HG03354 (cell line): ENCODE measurements at regions not wholly inside any gene's neighbourhood (a gene's known extent, or its start where the extent isn't known, plus 50 kb on each side); places are given as distances from the start of the nearest gene placed in this dataset.
"Not testable (repeated sequence)": the region's sequence is repeated elsewhere in the genome, so short reads cannot be mapped to it uniquely, and the experiment has no call there.

Experiments
- ATAC-seq: cut with Tn5 transposase; IDR thresholded peaks from one replicate; pipeline ENCODE4 v1.9.1; 2021; ENCODE audit warnings: mild to moderate bottlenecking; ENCODE audit not compliant: unreplicated experiment, poor library complexity, severe bottlenecking

DNA sequence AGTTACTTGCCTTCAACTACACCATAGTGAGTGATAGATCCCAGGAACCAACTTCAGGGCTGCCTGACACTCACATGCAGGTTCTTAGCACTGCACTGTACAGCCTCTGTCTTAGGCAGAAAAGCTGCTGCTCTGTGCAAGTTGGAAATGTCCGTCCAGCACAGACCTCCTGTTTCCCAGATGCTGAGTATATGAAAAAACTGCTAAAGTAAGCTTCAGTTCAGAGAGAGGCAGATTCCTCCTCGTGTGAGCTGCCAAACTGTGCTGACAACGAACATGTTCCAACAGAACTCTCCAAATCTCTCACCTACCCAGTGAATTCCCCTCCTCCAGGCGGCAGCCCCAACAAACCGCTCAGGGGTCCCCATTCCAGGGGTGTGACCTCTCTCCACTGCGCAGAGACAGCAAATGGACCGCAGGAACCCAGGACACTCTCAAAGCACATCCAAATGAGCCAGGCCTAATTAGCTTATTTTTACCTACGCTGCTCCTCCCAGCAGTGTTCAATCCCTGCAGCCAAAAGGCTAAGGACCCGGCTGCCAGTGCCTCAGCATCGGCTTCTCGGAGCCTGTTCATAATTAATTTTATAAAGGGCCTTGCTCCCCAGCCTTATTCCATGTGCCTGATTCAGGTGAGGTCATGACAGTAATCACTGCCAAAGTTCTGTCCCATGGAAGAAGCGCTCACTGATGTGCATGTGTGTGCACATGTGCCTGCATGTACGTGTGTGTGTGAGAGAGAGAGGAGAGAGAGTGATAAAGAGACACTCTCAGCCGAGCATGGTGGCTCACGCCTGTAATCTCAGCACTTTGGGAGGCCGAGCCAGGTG lies 159.5 kb upstream of the AUTS2 start:
- ATAC-seq = no peak

DNA sequence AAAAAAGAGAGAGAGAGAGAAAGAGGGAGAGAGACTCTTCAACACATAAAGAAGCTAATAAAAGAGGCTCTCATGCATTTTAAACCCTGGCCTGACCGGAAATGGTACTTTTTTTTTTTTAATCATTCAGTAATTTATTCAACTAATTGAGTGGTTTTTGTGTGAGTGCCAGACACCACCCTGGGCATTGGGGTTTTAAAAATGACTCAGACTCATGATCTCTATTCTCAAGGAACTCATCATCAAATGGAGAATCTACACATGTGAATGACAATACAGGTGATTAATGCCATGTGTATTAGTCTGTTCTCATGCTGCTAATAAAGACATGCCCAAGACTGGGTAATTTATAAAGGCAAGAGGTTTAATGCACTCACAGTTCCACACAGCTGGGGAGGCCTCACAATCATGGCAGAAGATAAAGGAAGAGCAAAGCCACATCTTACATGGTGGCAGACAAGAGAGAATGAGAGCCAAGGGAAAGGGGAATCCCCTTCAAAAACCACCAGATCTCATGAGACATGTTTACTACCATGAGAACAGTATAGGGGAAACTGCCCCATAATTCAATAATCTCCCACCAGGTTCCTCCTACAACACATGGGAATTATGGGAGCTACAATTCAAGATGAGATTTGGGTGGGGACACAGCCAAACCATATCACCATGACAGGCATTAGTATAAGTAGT lies 158.5 kb upstream of the AUTS2 start:
- no peak for ATAC-seq

DNA sequence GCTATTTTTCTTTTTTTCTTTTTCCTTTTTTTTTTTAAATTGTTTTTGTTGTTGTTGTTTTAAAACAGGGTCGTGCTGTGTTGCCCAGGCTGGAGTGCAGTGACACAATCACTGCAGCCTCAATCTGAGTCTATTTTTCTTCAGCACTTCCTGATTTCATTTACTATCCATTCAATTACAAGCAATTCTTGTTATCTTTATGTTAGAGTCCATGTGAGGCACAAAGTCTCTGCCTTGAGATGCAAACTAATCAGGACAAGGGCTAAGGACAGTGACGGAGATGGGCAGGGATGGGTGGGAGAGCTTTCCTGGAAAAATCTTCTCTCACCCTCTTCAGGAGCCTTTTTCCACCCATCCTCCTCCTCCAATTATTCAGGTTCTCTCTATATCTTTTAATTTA lies 157.3 kb upstream of the AUTS2 start:
- no peak for ATAC-seq

DNA sequence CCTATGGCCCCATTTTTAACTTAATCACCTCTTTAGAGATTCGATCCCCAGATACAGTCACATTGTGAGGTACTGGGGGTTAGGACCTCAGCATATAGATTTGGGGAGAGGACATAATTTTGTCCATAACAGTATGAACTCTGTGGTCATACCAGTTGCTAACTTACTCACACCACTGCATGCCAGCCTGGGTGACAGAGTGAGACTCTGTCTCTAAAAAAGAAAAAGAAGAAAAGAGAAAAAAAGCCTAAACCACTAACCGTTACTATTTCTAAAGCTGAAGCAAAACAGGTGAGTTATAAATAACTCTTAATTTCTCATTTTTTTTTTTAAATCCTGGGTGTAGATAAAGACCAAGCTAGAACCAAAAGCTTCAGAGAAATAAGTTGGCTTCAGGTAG lies 155.1 kb upstream of the AUTS2 start:
- ATAC-seq = no peak

DNA sequence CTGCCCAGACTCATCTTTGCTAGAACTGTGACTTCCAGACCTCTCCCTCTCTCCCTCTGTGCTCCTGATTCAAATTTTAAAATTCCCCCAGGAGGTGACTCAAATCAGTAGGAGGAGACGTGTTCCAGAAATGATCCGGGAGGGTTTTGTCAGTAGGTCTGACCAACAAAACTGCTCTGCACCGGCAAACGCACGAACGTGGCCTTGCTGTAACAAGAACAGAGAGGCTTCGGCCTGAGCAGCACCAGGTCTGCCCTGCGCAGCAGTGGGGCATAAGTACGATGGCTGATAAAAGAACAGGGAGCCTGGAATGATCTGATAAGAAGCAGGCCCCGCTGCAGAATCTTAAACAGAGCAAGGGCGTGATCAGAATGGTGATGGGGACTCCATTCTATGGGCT lies 152.7 kb upstream of the AUTS2 start:
- ATAC-seq = no peak

DNA sequence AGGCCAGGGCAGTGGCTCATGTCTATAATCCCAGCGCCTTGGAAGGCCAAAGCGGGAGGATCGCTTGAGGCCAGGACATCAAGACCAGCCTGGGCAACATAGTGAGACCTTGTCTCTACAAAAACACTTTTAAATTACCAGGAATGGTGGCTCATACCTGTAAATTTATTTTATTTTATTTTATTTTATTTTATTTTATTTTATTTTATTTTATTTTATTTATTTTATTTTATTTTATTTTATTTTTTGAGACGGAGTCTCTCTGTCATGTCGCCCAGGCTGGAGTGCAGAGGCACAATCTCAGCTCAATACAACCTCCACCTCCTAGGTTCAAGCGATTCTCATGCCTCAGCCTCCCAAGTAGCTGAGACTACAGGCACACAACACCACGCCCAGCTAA lies 152.1 kb upstream of the AUTS2 start:
- not testable (repeated sequence) for ATAC-seq

DNA sequence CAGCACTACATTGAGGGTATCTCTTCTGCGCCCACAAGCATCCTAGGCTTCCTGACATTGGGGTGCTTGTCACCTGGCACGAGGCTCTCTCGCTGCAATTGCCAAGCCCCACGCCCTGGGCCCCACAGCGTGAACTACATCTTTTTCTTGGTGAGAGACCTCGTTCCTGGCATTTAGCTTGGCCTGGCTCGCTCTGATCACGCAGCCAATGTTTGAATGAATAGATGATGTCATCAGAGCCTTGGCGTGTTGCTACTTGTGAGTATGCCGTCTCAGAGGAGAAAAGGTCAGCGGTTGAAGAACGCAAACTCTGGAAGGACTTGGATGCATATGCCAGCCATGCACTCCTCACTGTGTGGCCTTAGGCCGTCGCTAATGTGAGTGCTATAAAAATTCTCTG lies 150.2 kb upstream of the AUTS2 start:
- no peak for ATAC-seq

DNA sequence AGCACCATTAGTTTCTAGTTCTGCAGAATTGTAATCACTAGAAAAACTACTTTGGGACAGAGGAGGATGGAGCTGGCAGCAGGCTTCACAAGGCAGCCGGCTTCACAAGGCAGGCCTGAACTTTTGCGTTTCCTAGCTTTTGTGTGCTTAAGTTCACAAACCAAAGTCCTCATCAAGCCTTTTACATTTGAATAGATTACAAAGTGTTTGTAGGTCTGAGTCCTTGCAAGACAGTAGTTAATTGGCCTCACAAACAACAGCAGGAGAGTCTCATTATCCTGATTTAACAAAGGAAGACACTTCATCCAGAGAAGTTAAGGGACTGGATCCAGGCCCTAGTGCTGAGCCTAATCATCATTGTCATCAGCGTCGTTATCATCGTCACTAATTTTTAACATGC lies 147.8 kb upstream of the AUTS2 start:
- ATAC-seq = no peak

DNA sequence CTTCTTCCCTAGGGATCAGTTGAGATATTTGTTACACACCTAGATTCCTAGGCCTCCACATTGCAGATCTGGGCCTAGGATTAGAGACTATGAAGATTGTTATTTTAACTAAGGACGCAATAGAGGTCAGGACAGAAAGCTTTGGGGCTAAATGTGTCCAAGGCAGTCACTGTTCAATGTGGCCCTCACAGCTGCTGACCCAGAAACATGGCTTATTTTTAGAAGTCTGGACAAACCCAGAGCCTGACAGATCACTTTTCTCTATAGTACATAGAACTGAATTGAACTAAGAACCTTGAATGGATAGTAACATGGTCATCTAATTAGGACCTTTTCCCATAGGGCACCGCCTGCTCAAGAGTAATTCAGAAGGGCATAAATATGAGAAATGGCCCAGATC lies 146.6 kb upstream of the AUTS2 start:
- no peak for ATAC-seq

DNA sequence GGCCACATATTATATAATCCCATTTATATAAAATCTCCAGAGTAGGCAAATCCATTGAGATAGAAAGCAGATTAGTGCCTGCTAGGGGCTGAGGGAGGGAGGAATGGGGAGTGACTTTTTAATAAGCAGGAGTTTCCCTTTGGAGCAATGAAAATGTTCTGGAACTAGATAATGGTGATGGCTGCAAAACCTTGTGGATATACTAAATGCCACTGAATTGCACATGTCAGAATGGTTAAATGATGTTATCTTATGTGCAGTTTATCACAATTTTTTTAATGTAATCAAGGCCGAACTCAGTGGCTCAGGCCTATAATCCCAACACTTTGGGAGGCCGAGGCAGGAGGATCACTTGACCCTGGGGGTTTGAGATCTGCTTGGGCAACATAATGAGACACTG lies 145.5 kb upstream of the AUTS2 start:
- ATAC-seq = no peak

DNA sequence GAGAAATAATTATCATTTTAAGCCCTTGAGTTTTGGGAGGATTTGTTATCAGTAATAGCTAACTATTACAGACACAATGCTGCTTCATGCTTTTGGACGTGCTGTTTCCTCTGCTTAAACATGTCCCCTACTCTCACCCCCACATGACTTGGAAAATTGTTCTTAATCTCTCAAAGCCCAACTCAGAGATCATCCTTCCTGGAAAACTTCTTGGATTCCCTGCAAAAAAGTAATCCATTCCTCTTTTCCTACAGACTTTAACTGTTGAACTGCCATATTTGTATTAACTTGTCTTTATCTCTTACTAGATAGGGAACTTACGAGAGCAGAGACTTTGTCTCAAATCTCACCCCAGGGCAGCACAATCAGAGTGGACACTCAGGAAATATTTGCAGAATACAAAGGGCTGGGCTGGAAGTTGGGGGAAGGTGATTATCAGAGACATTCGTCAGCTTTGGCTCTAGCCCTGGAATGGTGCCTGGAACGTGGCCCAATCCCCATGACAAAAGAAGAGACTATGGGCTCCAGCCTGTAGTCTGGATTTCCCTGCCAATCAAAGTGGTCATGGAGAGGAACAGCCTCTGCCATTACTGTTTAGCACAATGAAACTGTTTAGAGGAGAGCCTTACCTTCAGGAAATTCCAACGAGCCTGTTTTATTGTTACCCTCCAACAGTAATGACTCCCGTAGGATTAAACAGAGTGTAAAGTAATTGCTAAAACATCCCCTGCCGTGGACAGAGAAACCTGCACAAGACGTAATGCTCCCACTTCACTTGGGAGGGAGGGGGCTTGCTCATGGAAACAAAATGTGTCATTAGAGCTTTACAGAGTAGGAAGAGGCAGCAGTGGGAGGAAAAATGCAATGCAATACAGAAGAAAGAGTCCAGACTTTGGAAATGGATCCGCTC lies 140.4 kb upstream of the AUTS2 start:
- ATAC-seq = no peak

DNA sequence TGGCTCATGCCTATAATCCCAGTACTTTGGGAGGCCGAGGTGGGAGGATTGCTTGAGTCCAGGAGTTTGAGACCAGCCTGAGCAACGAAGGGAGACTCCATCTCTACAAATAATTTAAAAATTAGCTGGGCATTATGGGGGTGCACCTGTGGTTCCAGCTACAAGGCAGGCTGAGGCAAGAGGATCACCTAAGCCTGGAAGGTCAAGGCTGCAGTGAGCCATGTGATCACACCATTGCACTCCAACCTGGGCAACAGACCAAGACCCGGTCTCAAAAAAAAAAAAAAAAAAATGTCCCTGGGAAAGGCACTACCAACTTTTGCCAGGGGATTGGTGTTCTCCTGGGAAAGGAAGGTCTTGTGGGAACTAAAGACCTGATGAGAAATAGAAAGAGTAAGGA lies 134.2 kb upstream of the AUTS2 start:
- no peak for ATAC-seq

DNA sequence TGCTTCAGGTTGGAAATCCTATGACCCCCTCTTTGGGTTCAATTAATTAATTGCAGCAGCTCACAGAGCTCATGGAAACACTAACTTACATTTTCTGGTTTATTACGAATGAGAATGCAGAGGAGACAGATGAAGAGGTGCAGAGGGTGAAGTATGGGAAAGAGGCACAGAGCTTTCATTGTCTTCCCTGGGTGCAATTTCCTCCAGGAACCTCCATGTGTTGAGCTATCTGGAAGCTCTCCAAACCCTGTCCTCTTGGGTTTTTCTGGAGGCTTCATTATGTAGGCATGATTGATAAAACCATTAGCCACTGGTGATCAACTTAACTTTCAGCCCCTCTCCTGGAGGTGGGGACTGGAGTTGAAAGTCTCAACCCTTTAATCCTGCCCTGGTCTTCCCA lies 133.0 kb upstream of the AUTS2 start:
- no peak for ATAC-seq

DNA sequence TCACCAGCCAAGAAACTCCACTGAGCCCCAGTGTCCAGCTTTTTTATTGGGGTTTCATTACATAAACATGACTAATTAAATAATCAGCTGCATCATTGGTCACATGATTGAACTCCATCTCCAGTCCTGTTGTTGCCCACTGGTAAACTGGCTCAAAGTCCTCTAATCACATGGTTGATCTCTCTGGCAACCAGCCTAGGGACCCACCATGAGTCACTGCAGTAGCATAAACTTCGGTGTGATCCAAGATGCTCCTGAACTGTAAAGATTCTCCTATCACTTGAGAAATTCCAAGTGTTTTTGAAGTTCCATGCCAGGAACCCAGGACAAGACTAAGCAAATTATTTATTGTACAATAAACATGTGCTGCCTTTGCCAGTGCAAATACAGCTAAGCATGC lies 130.4 kb upstream of the AUTS2 start:
- ATAC-seq = no peak

DNA sequence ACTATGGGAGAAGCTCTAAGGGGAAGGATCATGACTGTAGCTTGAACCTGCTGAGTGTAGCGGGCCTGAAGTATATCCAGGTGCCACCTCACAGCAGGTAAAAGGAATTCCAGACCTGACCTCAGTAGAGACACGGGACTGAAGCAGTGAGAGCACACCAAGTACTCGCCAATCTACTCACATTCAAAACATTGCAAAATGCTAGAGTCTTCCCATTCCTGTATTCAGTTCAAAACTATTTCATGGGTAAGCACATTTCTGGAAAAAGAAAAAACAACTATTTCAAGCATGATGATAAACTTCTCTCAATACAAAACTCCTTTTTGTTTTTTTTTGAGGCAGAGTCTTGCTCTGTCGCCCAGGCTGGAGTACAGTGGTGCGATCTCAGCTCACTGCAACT lies 121.9 kb upstream of the AUTS2 start:
- no peak for ATAC-seq

DNA sequence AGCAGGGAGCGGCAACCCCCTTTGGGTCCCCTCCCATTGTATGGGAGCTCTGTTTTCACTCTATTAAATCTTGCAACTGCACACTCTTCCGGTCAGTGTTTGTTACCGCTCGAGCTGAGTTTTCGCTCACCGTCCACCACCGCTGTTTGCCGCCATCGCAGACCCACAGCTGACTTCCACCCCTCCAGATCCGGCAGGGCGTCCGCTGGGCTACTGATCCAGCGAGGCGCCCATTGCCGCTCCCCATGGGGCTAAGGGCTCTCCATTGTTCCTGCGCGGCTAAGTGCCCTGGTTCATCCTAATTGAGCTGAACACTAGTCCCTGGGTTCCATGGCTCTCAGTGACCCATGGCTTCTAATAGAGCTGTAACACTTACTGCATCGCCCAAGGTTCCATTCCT lies 115.6 kb upstream of the AUTS2 start:
- no peak for ATAC-seq

DNA sequence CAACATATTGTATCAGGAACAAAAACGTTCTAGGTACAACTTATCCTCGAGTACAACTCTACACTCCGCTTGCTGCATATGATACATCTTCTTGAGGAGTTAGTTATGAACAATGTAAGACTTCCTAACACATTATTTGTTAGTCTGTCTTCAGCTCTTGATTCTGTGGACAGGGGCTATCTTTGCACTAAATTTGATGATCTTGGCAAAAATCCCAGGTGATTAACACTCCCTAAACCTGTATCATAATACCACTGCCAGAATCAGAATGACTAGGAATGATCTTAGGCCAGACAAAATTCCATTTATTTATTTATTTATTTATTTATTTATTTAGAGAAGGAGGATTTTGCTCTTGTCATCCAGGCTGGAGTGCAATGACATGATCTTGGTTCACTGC lies 108.7 kb upstream of the AUTS2 start:
- no peak for ATAC-seq

DNA sequence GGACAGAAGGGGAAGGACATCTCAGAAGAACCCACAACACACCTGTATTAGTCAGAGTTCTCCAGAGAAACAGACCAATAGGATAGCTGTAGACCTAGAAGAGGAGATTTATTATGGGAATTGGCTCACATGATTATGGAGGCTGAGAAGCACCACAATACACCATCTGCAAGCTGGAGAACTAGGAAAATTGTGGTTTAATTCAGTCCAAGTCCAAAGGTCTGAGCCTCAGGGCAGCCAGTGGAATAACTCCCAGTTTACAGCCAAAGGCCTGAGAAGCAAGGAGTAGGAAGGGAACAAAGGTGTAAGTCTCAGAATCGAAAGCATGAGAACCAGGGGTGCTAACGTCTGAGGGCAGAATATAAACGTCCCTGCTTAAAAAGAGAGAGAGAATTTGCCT lies 99.6 kb upstream of the AUTS2 start:
- no peak for ATAC-seq

DNA sequence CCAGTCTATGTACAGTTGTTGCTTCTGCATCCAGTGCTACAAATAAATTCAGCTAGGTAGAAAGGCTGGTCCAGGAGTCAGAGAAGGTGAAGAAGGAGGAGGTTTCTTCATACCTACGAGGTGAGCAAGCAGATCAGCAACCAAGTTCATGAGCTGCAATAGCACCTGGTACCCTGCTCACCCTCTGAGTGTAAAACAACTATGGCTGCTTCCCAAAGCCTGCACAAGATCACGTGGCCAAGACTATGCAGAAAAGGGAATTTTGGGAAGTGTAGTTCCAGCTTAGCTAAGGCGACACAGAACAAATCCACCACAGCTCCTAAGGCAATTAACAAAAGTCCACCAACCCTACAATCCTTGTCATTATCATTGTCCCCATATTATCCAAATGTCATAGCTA lies 95.9 kb upstream of the AUTS2 start:
- ATAC-seq = no peak

DNA sequence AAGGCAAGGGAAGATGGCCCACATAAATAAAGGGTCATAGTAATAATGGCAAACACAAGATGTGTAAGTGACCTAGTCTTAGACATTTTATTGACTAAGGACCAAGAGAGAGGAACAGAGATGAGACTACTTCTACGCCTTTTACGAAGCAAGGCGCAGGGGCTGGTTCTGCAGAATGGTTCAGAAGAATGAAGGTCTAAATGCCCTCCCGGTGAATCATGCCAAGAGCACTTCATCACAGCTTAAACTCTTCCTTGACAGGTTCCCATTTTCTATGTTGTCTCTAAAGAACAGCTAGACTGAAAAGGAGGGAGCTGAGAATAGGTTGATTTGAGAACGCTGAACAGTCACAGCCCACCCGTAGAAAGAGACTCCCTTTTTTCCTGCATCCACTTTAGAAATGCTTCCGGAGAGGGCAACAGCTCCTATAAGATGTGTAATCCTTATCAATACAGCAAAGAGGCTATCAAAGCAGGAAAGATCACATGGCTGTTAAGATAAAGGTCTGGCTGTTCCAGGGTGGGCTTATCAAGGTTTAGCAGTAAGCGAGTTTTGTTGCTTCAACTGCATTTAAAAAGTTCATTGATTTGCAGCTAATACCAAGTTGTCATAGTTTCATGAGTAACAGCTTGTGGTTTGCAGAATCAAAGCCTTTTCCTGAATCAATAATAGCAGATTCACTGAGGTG lies 93.4 kb upstream of the AUTS2 start:
- ATAC-seq = no peak
